Keratinocyte (primary cell): ENCODE measurements at regions not wholly inside any gene's neighbourhood (a gene's known extent, or its start where the extent isn't known, plus 50 kb on each side); places are given as distances from the start of the nearest gene placed in this dataset.

Source experiments
- CTCF ChIP-seq, 3 experiments: IDR thresholded peaks in 1 of 3; conservative IDR thresholded peaks in 1 of 3; optimal IDR thresholded peaks in 1 of 3; 2 replicates in 2 of 3; 3 replicates in 1 of 3; pipeline versions ENCODE3 to v1.5.1; 2011; ENCODE audit warnings: low read length in 3 of 3, mild to moderate bottlenecking in 3 of 3, moderate library complexity in 2 of 3, control low read depth in 1 of 3, inconsistent platforms in 1 of 3; ENCODE audit not compliant: insufficient read depth in 2 of 3; ENCODE audit errors: extremely low read depth in 1 of 3
- EZH2 ChIP-seq: IDR thresholded peaks from one replicate; pipeline ENCODE4 v1.6.1; 2012; ENCODE audit warnings: inconsistent platforms, mild to moderate bottlenecking, low read length, moderate library complexity

DNA sequence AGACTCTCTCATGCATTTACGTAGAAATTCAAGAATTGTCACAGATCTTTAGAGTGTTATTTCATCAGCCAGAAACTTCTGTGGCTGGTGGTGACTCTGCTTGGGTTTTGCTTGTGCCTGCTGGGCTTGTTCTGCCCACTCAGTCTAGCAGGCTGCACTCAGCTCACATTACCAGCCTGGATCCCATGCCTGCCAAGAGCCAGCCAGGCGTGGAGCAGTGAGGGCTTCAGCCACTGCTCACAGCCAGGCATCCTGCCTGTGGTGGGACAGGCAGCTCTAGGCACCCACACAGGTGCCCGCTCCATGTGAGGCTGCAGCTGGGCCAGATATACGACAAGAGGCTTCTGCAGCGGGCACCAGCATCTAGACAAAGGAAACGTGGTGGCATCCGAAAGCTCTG lies 1213.3 kb upstream of the RAG2 start:
- TF ChIP-seq CTCF (optimal IDR thresholded peaks at IDR 0.05 in 1 of 3, IDR thresholded peaks at IDR 0.05 in 1 of 3, conservative IDR thresholded peaks at IDR 0.05 in 1 of 3; ENCODE audit: extremely low read depth in 1 of 3, insufficient read depth in 2 of 3, low read length in 3 of 3) = no peak
- TF ChIP-seq EZH2 = no peak
